HEK293T (cell line): ENCODE measurements at regions not wholly inside any gene's neighbourhood (a gene's known extent, or its start where the extent isn't known, plus 50 kb on each side); places are given as distances from the start of the nearest gene placed in this dataset.

ENCODE experiments used
- ARNT ChIP-seq: fragments of 450-650 bp; IDR thresholded peaks from 2 replicates; pipeline ENCODE4 v1.6.1; 2017; ENCODE audit warnings: mild to moderate bottlenecking
- ELF4 ChIP-seq: fragments of 450-650 bp; IDR thresholded peaks from 2 replicates; pipeline ENCODE4 v1.6.1; 2017; ENCODE audit warnings: antibody characterized with exemption
- FOXM1 ChIP-seq: fragments of 450-650 bp; IDR thresholded peaks from 2 replicates; pipeline ENCODE4 v1.6.1; 2017; ENCODE audit warnings: mild to moderate bottlenecking, borderline replicate concordance
- HDGF ChIP-seq: fragments of 450-650 bp; IDR thresholded peaks from 2 replicates; pipeline ENCODE4 v1.6.1; 2017; ENCODE audit warnings: antibody characterized with exemption, borderline replicate concordance
- L3MBTL2 ChIP-seq: fragments of 450-650 bp; conservative IDR thresholded peaks from 2 replicates; pipeline ENCODE4 v1.6.1; 2016; ENCODE audit warnings: mild to moderate bottlenecking
- NFRKB ChIP-seq: fragments of 450-650 bp; IDR thresholded peaks from 2 replicates; pipeline ENCODE4 v1.6.1; 2016; ENCODE audit warnings: mild to moderate bottlenecking, moderate library complexity
- PKNOX1 ChIP-seq: fragments of 450-650 bp; IDR thresholded peaks from 2 replicates; pipeline ENCODE4 v1.6.1; 2016
- SP1 ChIP-seq: fragments of 450-650 bp; IDR thresholded peaks from 2 replicates; pipeline ENCODE4 v1.6.1; 2017
- TARDBP ChIP-seq: fragments of 450-650 bp; IDR thresholded peaks from 2 replicates; pipeline ENCODE4 v1.6.1; 2016
- ZNF384 ChIP-seq: fragments of 450-650 bp; IDR thresholded peaks from 2 replicates; pipeline ENCODE4 v1.6.1; 2016

DNA sequence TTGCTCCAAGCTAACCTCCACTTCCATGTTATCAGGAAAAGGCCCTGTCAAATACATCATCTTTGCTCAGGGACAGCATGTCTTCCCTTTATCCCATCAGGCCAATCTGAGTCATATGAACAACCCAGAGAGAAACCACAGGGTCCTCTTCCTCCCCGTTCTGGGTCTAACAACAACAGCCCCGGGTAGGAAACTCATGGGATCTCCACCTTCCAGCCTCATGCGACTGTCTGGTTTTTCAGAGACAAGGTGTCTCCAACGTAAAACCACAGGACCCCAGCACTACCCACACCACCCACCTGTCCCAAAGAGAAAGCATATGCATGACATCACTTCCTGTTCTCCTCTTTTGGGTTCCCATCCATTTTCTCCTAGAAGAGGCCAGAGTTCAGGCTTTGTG, 217.9 kb downstream of the ENC1 start:
- TF ChIP-seq FOXM1 (no peak), TARDBP (no peak), SP1 (no peak), NFRKB (no peak), ARNT (no peak), ELF4 (no peak), L3MBTL2 (no peak), ZNF384 (no peak), PKNOX1 (no peak), HDGF (no peak)
